ENCODE measurements at regions not wholly inside any gene's neighbourhood (a gene's known extent, or its start where the extent isn't known, plus 50 kb on each side); places are given as distances from the start of the nearest gene placed in this dataset.

DNA sequence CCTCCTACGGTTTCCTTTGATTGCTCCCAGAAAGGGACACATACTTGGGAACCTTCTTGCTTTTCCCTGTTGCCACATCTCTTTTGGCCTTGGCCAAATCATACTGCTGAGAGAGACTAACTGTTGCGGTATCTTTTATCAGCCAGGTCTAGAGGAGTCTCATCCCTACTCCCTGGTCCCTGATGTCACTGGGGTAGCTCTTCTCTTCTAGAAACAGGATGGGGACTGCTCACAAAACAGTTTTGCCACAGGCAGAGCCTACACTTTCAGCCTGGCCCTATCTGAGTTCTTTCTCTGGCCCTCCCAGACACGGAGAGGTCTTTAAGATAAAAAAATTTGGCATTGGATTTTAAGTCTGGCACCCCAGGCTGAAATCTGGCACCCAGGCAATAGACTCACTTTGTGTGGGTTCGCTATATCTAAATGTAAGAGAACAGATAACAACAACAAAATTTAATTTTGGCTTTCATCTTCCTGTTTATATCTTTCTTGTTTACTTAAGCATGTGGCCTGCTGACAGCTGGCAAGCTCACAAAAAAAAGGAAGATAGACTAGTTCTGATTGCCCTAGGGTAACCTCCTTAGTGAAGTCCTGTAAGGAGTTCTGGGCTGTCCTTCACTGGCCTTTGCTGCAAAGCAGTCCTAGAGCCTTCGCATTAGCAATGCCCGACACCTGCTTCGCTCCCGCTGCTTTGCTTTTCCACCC lies 228.3 kb upstream of the NPVF start:
- TF ChIP-seq HMGXB4 (CRISPR knock-in tag; IDR thresholded peaks at IDR 0.05; ENCODE audit: borderline replicate concordance) (no peak), CTCF (IDR thresholded peaks at IDR 0.05) (no peak), MAZ (IDR thresholded peaks at IDR 0.05; ENCODE audit: borderline replicate concordance, low read depth, low read length) (no peak), JUN (IDR thresholded peaks at IDR 0.05) (no peak), MAFK (IDR thresholded peaks at IDR 0.05; ENCODE audit: partially characterized antibody) (no peak), EP300 (IDR thresholded peaks at IDR 0.05) (no peak), KDM1A (IDR thresholded peaks at IDR 0.05; ENCODE audit: low read depth) (no peak), KDM5A (IDR thresholded peaks at IDR 0.05) (no peak), POLR2A (IDR thresholded peaks at IDR 0.05; ENCODE audit: low read length) (no peak), POLR2AphosphoS2 (conservative IDR thresholded peaks at IDR 0.05; ENCODE audit: low read length) (no peak)

All from A549 (cell line).